CD4-positive, alpha-beta T cell (primary cell): ENCODE measurements at regions not wholly inside any gene's neighbourhood (a gene's known extent, or its start where the extent isn't known, plus 50 kb on each side); places are given as distances from the start of the nearest gene placed in this dataset.

Experiments
- ATAC-seq: fragments of 200-7000 bp; cut with Tn5 transposase; one replicate; pipeline ENCODE4 v1.10.0; 2022; ENCODE audit warnings: mild to moderate bottlenecking; ENCODE audit not compliant: poor library complexity
- CTCF ChIA-PET: fragments of 350-600 bp; sonication (Branson Sonifier 250); formaldehyde crosslinking; loops from one replicate; lab custom pipeline; 2021; ENCODE audit warnings: antibody characterized with exemption, inconsistent platforms; lab: Charles Lee
- POLR2A ChIA-PET: fragments of 350-600 bp; sonication (Branson Sonifier 250); formaldehyde crosslinking; loops from one replicate; lab custom pipeline; 2021; ENCODE audit warnings: antibody characterized with exemption, inconsistent platforms; lab: Charles Lee
- DNase-seq, 14 experiments: peaks; one replicate each; pipeline ENCODE4 v3.0.0-alpha.2; 2013 to 2020; ENCODE audit warnings: mixed read lengths in 2 of 14
- H3K27ac ChIP-seq, 2 donors: one replicate each; pipeline versions ENCODE4 v1.5.1 to v1.7.0; 2013; ENCODE audit warnings: low read length in 2 of 2, low read depth in 1 of 2, mild to moderate bottlenecking in 1 of 2
- H3K27me3 ChIP-seq, 2 experiments: 1 replicate in 1 of 2; 2 replicates in 1 of 2; pipeline versions ENCODE4 v1.6.1 to v1.7.0; 2013; ENCODE audit warnings: low read length in 2 of 2, control low read depth in 1 of 2, mild to moderate bottlenecking in 1 of 2, moderate library complexity in 1 of 2; ENCODE audit not compliant: insufficient read depth in 2 of 2, control insufficient read depth in 1 of 2
- H3K36me3 ChIP-seq: one replicate; pipeline ENCODE4 v1.6.1; 2013; ENCODE audit warnings: low read length, control low read depth; ENCODE audit not compliant: insufficient read depth
- H3K4me1 ChIP-seq: one replicate; pipeline ENCODE4 v1.6.1; 2013; ENCODE audit warnings: low read length, control low read depth; ENCODE audit not compliant: insufficient read depth
- H3K4me3 ChIP-seq: one replicate; pipeline ENCODE4 v1.5.1; 2013; ENCODE audit warnings: mild to moderate bottlenecking, low read length, moderate library complexity
- H3K9me3 ChIP-seq, 2 experiments: 1 replicate in 1 of 2; 2 replicates in 1 of 2; pipeline versions ENCODE4 v1.6.1 to v1.7.0; 2013; ENCODE audit warnings: low read length in 2 of 2, mild to moderate bottlenecking in 2 of 2, control low read depth in 1 of 2, moderate library complexity in 1 of 2; ENCODE audit not compliant: control insufficient read depth in 1 of 2, insufficient read depth in 1 of 2
- H3K27ac Mint-ChIP-seq: one replicate; pipeline ENCODE4 v1.8.0; 2020; ENCODE audit warnings: mixed read lengths
- H3K27me3 Mint-ChIP-seq: one replicate; pipeline ENCODE4 v1.8.0; 2021; ENCODE audit warnings: mixed read lengths
- H3K36me3 Mint-ChIP-seq: one replicate; pipeline ENCODE4 v1.8.0; 2021; ENCODE audit warnings: low read depth, mixed read lengths
- H3K4me1 Mint-ChIP-seq: one replicate; pipeline ENCODE4 v1.8.0; 2021; ENCODE audit warnings: low read depth, mixed read lengths
- H3K4me3 Mint-ChIP-seq: one replicate; pipeline ENCODE4 v1.8.0; 2020; ENCODE audit warnings: mild to moderate bottlenecking, mixed read lengths
- H3K9me3 Mint-ChIP-seq: one replicate; pipeline ENCODE4 v1.8.0; 2020; ENCODE audit warnings: mixed read lengths
- intact Hi-C, 2 experiments: fragments of 100-400 bp; cut with DNase I in 1 of 2; cut with micrococcal nuclease in 1 of 2; formaldehyde crosslinking; loops; one replicate each; pipeline versions ENCODE4 v1.15.1 to v1.9.0; 2023 to 2025; cut with DNase I, micrococcal nuclease
- TF ChIP-seq, protein P1 (sequence below): fragments of 200-600 bp; IDR thresholded peaks from one replicate; pipeline ENCODE4 v1.8.0; 2022; ENCODE audit warnings: antibody characterized with exemption, mild to moderate bottlenecking

DNA sequence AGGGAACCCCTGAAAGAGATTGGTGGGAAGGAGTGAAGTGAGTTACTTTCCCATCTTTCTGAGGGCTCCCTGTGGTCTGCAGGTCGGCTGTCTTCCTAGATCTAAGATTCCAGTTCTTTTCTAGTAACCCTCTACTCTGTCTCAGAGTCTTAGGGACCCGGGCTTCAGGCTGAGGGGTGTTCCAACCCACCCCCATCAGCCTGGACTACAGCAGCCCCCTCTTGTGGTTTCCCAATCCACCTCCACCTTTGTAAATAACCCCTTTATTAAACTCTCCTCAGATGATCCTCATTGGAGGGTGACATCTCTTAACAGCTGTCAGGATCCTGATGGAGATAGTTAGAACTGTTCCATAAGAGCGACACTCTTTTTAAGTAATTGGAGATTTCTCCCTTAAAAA is 300.4 kb downstream of the LRFN2 start:
- H3K4me1 ChIP-seq, result no peaks in the 10 kb centered on the region
- no peaks in the 10 kb centered on the region for H3K36me3 Mint-ChIP-seq
- H3K4me3 Mint-ChIP-seq, result no peak overlapping the region
- no peaks in the 10 kb centered on the region for H3K36me3 ChIP-seq
- peaks cover 7 to 18% of the 10 kb centered on the region in 2 experiments for H3K27me3 ChIP-seq
- ChIA-PET CTCF (no interaction called here), POLR2A (no interaction called here)
- H3K9me3 Mint-ChIP-seq, result no peaks in the 10 kb centered on the region
- H3K27ac Mint-ChIP-seq, result no peak overlapping the region
- peaks cover 81% of the 10 kb centered on the region for H3K27me3 Mint-ChIP-seq
- no peak overlapping the region for H3K27ac ChIP-seq
- intact Hi-C loops, result no loop called here
- no peak for DNase-seq
- no peak overlapping the region for H3K4me3 ChIP-seq
- H3K4me1 Mint-ChIP-seq, result peaks cover 5% of the 10 kb centered on the region
- no peak for ATAC-seq
- TF ChIP-seq, protein P1, sequence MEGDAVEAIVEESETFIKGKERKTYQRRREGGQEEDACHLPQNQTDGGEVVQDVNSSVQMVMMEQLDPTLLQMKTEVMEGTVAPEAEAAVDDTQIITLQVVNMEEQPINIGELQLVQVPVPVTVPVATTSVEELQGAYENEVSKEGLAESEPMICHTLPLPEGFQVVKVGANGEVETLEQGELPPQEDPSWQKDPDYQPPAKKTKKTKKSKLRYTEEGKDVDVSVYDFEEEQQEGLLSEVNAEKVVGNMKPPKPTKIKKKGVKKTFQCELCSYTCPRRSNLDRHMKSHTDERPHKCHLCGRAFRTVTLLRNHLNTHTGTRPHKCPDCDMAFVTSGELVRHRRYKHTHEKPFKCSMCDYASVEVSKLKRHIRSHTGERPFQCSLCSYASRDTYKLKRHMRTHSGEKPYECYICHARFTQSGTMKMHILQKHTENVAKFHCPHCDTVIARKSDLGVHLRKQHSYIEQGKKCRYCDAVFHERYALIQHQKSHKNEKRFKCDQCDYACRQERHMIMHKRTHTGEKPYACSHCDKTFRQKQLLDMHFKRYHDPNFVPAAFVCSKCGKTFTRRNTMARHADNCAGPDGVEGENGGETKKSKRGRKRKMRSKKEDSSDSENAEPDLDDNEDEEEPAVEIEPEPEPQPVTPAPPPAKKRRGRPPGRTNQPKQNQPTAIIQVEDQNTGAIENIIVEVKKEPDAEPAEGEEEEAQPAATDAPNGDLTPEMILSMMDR, result no peak
- H3K9me3 ChIP-seq, result no peaks in the 10 kb centered on the region

DNA sequence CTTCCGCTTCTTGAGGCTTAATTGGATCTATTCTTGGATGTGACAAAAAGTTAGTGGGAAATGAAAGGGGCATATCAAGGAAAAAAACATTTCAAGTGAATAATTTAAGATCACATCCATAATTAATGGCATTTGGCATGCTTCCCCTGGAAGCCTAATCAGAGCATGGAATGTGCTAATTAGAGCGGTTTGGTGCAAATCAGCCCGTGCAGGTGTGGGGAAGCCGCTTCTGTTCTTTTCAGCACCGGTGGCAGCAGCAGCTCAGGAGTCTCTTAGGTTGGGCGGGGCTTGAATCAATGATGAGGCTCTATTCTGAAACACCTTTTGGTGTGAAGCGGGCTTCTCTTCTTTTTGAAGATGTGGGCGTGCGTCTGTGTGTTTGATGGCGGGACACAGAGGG is 301.2 kb downstream of the LRFN2 start:
- ATAC-seq (no peak), DNase-seq (no peak)
- H3K27ac ChIP-seq, result no peak overlapping the region
- no peaks in the 10 kb centered on the region for H3K36me3 Mint-ChIP-seq
- intact Hi-C loops, result no loop called here
- H3K9me3 ChIP-seq, result no peaks in the 10 kb centered on the region
- H3K27ac Mint-ChIP-seq, result no peak overlapping the region
- peaks cover 7 to 18% of the 10 kb centered on the region in 2 experiments for H3K27me3 ChIP-seq
- H3K4me3 ChIP-seq, result no peak overlapping the region
- ChIA-PET CTCF (no interaction called here), POLR2A (no interaction called here)
- peaks cover 74% of the 10 kb centered on the region for H3K27me3 Mint-ChIP-seq
- H3K9me3 Mint-ChIP-seq, result no peaks in the 10 kb centered on the region
- peaks cover 5% of the 10 kb centered on the region for H3K4me1 Mint-ChIP-seq
- H3K4me3 Mint-ChIP-seq, result no peak overlapping the region
- TF ChIP-seq, protein P1, result no peak
- no peaks in the 10 kb centered on the region for H3K36me3 ChIP-seq
- no peaks in the 10 kb centered on the region for H3K4me1 ChIP-seq

DNA sequence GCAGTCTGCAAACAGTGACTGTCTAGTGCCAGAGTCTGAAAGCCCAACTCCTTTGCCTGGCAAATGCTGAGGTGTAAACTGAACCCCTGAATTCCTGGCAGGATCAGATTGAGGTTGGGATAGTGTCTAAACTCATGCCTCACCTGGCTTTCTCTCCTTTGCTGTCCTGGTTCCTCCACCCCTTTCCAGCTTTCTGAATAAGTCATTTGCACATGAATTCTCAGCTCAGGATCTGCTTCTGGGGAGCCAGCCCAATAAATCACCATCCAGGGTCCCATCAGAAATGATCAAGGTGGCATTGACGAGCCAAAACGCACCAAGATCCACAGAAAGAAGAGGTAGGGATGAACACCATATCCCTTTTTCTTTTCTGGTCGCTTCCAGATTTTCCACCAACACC is 301.6 kb downstream of the LRFN2 start:
- Histone ChIP-seq H3K36me3 (no peaks in the 10 kb centered on the region), H3K4me1 (no peaks in the 10 kb centered on the region), H3K27me3 (peaks cover 5 to 18% of the 10 kb centered on the region in 2 experiments), H3K27ac (no peak overlapping the region), H3K9me3 (no peaks in the 10 kb centered on the region), H3K4me3 (no peak overlapping the region)
- no peak overlapping the region for H3K4me3 Mint-ChIP-seq
- peaks cover 5% of the 10 kb centered on the region for H3K4me1 Mint-ChIP-seq
- intact Hi-C loops, result no loop called here
- no peak for ATAC-seq
- CTCF ChIA-PET, result no interaction called here
- TF ChIP-seq, protein P1, result no peak
- H3K9me3 Mint-ChIP-seq, result no peaks in the 10 kb centered on the region
- DNase-seq, result no peak
- no peak overlapping the region for H3K27ac Mint-ChIP-seq
- POLR2A ChIA-PET, result no interaction called here
- no peaks in the 10 kb centered on the region for H3K36me3 Mint-ChIP-seq
- H3K27me3 Mint-ChIP-seq, result peaks cover 71% of the 10 kb centered on the region
